ENCODE measurements at regions not wholly inside any gene's neighbourhood (a gene's known extent, or its start where the extent isn't known, plus 50 kb on each side); places are given as distances from the start of the nearest gene placed in this dataset.

DNA sequence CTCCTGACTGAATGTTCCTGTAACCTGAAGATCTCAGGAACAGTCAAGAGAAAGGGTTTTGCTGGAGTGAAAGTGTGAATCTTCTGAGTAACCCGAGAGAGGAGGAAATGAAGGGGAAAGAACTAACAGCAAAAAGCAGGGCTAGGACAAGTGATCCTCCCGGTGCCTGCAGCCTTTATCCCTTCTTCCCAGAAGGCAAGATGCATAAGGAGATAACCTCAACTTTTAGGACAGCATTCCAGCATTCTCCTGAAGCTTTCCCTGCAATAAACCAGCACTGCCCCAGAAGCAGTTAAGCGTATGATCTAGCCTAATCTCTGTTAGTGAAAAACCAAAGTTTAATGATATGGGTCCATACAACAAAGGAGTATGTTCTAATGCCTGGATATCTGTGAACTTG is 298.8 kb downstream of the MEX3B start:
- TF ChIP-seq, protein P1, sequence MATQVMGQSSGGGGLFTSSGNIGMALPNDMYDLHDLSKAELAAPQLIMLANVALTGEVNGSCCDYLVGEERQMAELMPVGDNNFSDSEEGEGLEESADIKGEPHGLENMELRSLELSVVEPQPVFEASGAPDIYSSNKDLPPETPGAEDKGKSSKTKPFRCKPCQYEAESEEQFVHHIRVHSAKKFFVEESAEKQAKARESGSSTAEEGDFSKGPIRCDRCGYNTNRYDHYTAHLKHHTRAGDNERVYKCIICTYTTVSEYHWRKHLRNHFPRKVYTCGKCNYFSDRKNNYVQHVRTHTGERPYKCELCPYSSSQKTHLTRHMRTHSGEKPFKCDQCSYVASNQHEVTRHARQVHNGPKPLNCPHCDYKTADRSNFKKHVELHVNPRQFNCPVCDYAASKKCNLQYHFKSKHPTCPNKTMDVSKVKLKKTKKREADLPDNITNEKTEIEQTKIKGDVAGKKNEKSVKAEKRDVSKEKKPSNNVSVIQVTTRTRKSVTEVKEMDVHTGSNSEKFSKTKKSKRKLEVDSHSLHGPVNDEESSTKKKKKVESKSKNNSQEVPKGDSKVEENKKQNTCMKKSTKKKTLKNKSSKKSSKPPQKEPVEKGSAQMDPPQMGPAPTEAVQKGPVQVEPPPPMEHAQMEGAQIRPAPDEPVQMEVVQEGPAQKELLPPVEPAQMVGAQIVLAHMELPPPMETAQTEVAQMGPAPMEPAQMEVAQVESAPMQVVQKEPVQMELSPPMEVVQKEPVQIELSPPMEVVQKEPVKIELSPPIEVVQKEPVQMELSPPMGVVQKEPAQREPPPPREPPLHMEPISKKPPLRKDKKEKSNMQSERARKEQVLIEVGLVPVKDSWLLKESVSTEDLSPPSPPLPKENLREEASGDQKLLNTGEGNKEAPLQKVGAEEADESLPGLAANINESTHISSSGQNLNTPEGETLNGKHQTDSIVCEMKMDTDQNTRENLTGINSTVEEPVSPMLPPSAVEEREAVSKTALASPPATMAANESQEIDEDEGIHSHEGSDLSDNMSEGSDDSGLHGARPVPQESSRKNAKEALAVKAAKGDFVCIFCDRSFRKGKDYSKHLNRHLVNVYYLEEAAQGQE (IDR thresholded peaks at IDR 0.05; ENCODE audit: insufficient read depth in 1 of 2, low read depth in 2 of 2, low read length in 2 of 2): no peak
- no peak for TF ChIP-seq TAF1 (IDR thresholded peaks at IDR 0.05; ENCODE audit: borderline replicate concordance, insufficient read depth, low read length)

DNA sequence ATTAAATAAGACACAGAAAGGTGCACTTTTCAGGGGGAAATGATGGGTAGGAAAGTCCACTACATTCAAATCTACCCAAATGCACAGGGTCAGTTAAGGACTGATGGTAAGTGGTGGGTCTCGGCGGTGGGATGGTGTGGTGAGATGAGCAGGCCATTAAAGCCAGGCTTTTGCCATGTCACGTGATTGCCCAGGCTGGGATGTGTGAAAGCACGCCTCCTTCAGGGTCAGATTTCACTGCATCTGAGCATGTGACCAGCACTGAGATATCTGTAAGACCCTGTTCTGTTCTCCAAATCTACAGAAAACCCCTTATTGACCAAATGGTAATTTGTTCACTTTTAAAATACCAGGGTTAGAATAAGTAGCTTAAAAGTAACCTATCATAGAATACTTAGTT is 301.5 kb downstream of the MEX3B start:
- TF ChIP-seq FOXP2 (optimal IDR thresholded peaks at IDR 0.05; ENCODE audit: borderline replicate concordance, extremely low read depth, extremely low read length, insufficient read depth) (no peak), SIN3A (IDR thresholded peaks at IDR 0.05; ENCODE audit: borderline replicate concordance, insufficient read depth, low read length) (no peak), POLR2AphosphoS5 (IDR thresholded peaks at IDR 0.05; ENCODE audit: low read depth, low read length) (no peak), TAF1 (IDR thresholded peaks at IDR 0.05; ENCODE audit: borderline replicate concordance, insufficient read depth, low read length) (no peak)
- TF ChIP-seq, protein P1 (IDR thresholded peaks at IDR 0.05; ENCODE audit: insufficient read depth in 1 of 2, low read depth in 2 of 2, low read length in 2 of 2): no peak

DNA sequence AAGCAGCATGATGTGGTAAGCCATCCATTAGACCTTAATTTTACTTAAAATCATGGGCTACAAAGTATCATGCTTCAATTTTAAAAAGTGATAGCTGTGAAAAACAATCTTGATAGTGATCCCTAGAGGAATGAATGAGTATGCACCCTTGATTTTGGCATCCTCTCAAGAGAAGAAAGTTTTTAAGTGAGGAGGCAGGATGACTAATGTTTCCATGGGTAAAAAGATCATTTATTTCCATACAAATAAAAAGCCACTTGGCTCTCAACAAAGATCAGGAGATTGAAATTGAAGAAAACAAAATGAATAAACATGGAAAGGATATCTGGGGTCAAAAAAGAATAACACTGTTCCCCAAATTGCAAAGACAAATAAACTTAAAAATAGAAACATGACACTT is 305.4 kb downstream of the MEX3B start:
- no peak for TF ChIP-seq FOXP2 (optimal IDR thresholded peaks at IDR 0.05; ENCODE audit: borderline replicate concordance, extremely low read depth, extremely low read length, insufficient read depth)
- TF ChIP-seq SIN3A (IDR thresholded peaks at IDR 0.05; ENCODE audit: borderline replicate concordance, insufficient read depth, low read length): no peak
- no peak for TF ChIP-seq POLR2AphosphoS5 (IDR thresholded peaks at IDR 0.05; ENCODE audit: low read depth, low read length)
- TF ChIP-seq, protein P1 (IDR thresholded peaks at IDR 0.05; ENCODE audit: insufficient read depth in 1 of 2, low read depth in 2 of 2, low read length in 2 of 2): no peak
- TF ChIP-seq TAF1 (IDR thresholded peaks at IDR 0.05; ENCODE audit: borderline replicate concordance, insufficient read depth, low read length): no peak

DNA sequence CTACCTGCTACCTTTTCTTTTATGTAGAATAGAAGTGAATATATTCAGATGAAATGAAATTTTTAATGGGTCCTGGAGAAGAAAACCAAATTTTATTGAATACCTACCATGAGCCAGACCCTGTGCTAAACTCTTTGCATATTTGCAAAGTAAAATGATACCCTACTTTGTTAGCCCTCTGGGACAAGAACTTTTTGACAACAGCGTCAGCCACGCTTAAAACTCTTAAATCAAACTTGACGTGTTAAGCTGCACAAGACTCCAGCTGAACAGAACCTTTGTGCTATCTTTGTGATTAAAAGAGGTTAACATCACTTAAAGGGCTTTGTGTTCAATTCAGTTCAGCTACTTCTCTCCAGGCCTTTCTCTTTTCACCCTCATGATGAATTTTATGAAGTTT is 316.5 kb downstream of the MEX3B start:
- TF ChIP-seq TAF1 (IDR thresholded peaks at IDR 0.05; ENCODE audit: borderline replicate concordance, insufficient read depth, low read length) (no peak), POLR2AphosphoS5 (IDR thresholded peaks at IDR 0.05; ENCODE audit: low read depth, low read length) (no peak), FOXP2 (optimal IDR thresholded peaks at IDR 0.05; ENCODE audit: borderline replicate concordance, extremely low read depth, extremely low read length, insufficient read depth) (no peak), SIN3A (IDR thresholded peaks at IDR 0.05; ENCODE audit: borderline replicate concordance, insufficient read depth, low read length) (no peak)
- TF ChIP-seq, protein P1 (IDR thresholded peaks at IDR 0.05; ENCODE audit: insufficient read depth in 1 of 2, low read depth in 2 of 2, low read length in 2 of 2): no peak

DNA sequence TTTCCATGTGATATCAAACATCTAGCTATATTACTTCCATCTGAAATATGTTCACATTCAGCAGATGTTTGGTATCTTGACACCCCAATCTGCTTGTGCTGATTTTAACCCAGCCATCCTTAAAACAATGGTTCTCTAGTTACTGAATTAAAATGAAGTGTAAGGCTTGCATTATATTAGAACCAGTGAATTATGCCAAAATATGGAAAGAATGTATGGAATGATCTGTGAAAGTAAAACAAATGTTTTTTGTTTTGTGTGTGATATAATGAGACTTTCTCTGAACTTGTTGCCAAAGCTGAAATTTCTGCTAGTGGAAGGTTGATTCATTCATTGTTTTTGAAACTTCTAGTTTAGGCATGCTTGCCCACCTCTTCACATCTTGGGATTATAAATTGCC is 317.1 kb downstream of the MEX3B start:
- no peak for TF ChIP-seq FOXP2 (optimal IDR thresholded peaks at IDR 0.05; ENCODE audit: borderline replicate concordance, extremely low read depth, extremely low read length, insufficient read depth)
- no peak for TF ChIP-seq SIN3A (IDR thresholded peaks at IDR 0.05; ENCODE audit: borderline replicate concordance, insufficient read depth, low read length)
- no peak for TF ChIP-seq TAF1 (IDR thresholded peaks at IDR 0.05; ENCODE audit: borderline replicate concordance, insufficient read depth, low read length)
- TF ChIP-seq POLR2AphosphoS5 (IDR thresholded peaks at IDR 0.05; ENCODE audit: low read depth, low read length): no peak
- TF ChIP-seq, protein P1 (IDR thresholded peaks at IDR 0.05; ENCODE audit: insufficient read depth in 1 of 2, low read depth in 2 of 2, low read length in 2 of 2): no peak

Measured in PFSK-1 (cell line).